OCI-LY1 (cell line): ENCODE measurements at regions not wholly inside any gene's neighbourhood (a gene's known extent, or its start where the extent isn't known, plus 50 kb on each side); places are given as distances from the start of the nearest gene placed in this dataset.

ENCODE experiments used
- EZH2 ChIP-seq: fragments of 200-600 bp; sonication (generic), shearing (Covaris generic); IDR thresholded peaks from 2 replicates; pipeline ENCODE4 v1.8.0; 2017; ENCODE audit warnings: borderline replicate concordance, mixed run types, mild to moderate bottlenecking, antibody characterized with exemption, low read length, moderate library complexity, mixed read lengths
- TF ChIP-seq, protein P1 (sequence below): fragments of 200-600 bp; sonication (generic), shearing (Covaris generic); IDR thresholded peaks from 2 replicates; pipeline ENCODE4 v1.5.1; 2017; ENCODE audit warnings: mild to moderate bottlenecking, antibody characterized with exemption, low read length, moderate library complexity, mixed read lengths

DNA sequence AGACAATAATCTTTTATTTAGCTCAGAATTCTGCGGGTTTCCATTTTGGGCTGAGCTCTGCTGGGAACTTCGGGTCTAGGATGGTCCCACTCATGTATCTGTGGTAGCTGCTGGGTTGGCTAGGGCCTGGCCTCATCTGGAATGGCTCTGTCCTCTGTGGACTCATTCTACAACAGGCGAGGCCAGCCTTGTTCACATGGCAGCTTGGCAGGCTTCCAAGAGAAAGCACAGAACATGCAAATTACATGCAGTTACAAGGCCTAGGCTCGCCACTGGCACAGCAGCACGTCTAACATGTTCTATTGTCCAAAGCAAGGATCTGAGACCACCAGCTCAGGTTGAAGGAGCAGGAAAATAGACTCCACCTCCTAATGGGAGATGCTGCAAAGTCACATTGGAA, 431.4 kb downstream of the PDCD6IP start:
- TF ChIP-seq, protein P1, sequence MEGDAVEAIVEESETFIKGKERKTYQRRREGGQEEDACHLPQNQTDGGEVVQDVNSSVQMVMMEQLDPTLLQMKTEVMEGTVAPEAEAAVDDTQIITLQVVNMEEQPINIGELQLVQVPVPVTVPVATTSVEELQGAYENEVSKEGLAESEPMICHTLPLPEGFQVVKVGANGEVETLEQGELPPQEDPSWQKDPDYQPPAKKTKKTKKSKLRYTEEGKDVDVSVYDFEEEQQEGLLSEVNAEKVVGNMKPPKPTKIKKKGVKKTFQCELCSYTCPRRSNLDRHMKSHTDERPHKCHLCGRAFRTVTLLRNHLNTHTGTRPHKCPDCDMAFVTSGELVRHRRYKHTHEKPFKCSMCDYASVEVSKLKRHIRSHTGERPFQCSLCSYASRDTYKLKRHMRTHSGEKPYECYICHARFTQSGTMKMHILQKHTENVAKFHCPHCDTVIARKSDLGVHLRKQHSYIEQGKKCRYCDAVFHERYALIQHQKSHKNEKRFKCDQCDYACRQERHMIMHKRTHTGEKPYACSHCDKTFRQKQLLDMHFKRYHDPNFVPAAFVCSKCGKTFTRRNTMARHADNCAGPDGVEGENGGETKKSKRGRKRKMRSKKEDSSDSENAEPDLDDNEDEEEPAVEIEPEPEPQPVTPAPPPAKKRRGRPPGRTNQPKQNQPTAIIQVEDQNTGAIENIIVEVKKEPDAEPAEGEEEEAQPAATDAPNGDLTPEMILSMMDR = no peak
- no peak for TF ChIP-seq EZH2
